Medulla oblongata (tissue), 1 donor: ENCODE measurements at regions not wholly inside any gene's neighbourhood (a gene's known extent, or its start where the extent isn't known, plus 50 kb on each side); places are given as distances from the start of the nearest gene placed in this dataset.

Source experiments
- DNase-seq: peaks from one replicate; pipeline ENCODE4 v3.0.0-alpha.2; 2015; ENCODE audit errors: extremely low spot score

- no peak for DNase-seq
Measured at GRCh38 chr16:85344502-85345128, 232.3 kb upstream of the CIBAR2 start.

- no peak for DNase-seq
Measured at GRCh38 chr16:85345129-85345639, 232.9 kb upstream of the CIBAR2 start.

GRCh38 chr16:85346404-85347212, 234.3 kb upstream of the CIBAR2 start:
- DNase-seq: no peak

DNA sequence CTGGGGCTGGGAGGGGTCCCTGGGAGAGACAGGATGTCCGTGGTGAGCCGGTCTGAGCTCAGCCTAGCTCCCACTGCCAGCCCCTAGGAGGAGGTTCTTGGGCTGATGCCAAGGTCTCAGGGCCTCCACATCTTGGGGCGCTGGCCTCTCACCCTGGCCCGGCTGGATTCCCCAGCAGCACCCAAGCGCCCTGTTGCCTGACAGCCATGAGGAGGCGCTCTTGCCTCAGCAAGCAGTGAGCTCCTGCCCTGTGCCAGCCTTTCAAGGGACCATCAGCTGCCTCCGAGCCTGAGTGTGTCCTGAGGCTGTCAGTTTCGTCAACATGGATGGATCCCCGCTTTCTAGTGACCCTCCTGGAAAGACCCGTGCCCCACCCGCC, 234.9 kb upstream of the CIBAR2 start:
- DNase-seq: no peak

- no peak for DNase-seq
Measured at GRCh38 chr16:85348065-85348840, 236.0 kb upstream of the CIBAR2 start.

GRCh38 chr16:85348911-85349334, 236.7 kb upstream of the CIBAR2 start:
- no peak for DNase-seq

DNA sequence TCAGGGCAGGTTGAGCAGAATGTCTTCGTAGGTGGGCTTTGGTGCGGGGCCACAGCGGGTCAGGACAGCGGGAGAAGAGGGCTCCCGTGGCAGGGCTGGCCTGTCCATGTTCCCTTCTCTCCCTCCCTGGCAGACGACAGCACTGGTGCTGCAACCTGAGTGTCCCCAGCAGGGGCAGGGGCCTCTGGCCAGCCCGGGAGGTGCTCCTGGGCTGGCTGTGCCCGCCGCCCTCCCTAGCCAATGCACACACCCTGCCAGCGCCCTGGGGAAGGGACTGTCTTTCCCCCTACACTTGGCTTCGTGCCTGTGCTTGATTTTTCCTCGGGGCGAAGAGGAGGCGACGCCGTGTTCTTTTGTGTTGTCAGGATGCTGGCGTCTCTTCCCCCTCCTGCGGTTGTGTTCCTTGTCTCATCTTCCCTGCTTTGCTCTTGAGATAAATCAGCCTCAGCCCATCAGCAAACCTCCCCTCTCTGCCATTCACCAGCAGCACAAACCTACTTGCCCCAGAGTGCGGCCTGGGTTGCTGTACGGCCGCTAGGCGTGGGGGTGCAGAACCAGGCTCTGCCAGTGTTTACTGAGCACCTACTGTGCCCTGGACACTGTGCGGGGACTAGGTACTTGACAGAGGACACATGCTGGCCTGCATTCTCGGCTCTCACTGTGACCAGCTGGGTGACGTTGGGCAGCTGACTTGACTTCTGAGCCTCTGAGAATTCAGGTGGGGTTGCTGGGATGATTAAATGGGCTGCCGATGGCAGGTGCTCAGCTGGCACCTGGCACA, 237.3 kb upstream of the CIBAR2 start:
- no peak for DNase-seq

DNA sequence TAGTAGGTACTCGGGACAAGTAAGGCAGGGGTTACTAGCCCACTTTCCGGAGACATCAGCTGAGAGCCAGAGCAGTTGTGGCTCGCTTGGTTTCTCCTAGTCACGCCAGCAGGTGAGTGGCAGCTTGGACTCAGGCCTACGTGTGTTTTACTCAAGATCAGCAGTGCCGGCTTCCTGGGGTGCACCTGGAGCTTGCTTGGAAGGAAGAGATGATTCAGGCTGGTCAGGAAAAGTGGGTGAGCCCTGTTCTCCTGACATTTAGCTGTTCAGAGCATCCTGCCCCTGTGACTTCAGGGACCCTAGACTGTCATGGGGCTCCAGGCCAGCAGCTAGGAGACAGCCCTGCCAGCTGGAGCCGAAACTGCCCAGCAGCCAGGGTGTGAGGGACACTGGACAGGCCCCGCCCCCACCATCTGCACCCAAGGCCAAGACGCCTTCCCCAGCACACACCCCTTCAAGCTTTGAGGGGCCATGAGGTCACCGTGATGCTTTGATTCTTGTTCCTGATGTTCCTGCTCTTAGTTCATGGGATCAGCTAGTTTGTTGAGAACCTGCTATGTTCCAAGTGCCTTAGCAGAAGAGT, 238.0 kb upstream of the CIBAR2 start:
- no peak for DNase-seq

GRCh38 chr16:85350973-85351372, 238.7 kb upstream of the CIBAR2 start:
- peak; percentile 98 for DNase-seq

- no peak for DNase-seq
Measured at GRCh38 chr16:85353013-85353412, 240.7 kb upstream of the CIBAR2 start.

DNA sequence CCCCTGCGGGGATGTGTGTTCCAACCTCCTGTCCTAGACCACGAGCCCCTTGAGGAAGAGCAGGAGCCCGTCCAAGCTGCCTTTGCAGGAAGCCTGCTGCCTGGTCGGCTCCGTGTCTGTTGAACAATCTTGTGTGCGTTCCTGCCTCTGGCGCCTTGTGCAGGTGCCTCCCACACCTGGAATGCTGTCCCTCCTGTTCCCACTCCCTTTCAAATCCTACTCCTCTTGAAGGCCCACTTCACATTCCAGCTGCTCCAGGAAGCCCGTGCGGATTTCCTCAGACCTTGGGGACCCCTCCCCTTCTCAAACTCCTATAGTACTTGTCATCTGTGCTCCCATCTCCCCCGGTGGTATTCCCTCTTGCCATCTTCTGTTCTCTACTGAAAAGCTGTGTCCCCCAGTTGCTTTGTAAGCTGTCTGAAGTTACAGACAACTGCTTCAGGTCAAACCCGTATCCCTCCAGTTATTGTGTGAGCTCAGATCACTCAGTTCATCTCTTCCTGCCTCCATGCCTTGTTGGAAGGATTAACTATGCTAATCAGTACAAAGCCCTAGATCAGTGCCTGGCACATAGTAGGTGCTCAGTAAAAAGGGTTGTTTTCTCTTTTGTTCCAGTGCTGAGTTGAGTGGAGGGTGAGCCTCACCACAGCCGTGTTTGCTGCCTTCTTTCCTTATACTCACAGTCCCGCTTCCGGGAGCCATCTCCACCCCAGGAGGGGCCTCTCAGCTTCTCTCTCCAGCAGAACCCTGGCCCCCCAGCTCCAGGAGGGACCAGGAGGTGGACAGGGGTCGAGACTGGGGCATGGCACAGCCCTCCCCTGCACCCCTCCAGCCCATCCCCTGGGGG, 241.8 kb upstream of the CIBAR2 start:
- no peak for DNase-seq

GRCh38 chr16:85354686-85355514, 242.6 kb upstream of the CIBAR2 start:
- no peak for DNase-seq

- no peak for DNase-seq
Measured at GRCh38 chr16:85355515-85355837, 243.2 kb upstream of the CIBAR2 start.

- DNase-seq: no peak
Measured at GRCh38 chr16:85356157-85356556, 243.9 kb upstream of the CIBAR2 start.

GRCh38 chr16:85357323-85357722, 245.1 kb upstream of the CIBAR2 start:
- no peak for DNase-seq

GRCh38 chr16:85357924-85358505, 245.7 kb upstream of the CIBAR2 start:
- no peak for DNase-seq

- no peak for DNase-seq
Measured at GRCh38 chr16:85358704-85359146, 246.5 kb upstream of the CIBAR2 start.

DNA sequence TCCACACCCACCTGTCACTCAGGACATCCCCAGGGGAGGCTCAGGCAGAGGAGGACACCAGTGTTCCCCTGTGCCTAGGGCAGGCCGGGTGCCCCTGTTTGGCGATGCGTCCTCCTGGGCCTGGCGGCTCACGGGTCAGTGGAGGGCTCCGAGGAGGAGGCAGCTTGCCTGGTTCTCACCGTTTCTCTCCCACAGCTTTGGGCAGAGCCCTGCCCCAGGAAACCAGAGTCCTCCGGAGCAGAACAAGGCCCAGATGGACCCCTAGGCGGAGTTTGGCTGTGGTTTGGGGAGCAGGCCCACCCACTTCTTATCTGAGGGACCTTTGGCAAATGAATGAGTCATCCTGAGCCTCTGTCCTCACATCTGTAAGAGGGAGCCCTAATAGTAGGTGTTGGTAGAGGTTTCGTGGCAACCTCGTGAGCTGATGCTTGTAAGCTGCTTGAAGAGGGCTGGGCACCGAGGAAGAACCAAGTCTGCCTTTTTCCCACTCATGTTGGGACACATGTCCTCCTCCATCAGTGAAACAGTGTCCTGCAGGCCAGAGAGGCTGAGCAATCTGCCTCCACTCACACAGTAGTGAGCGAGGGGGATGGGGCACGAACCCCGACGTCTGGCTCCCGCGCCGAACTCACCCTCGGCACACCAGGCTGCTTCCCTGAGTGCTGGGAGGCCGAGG, 247.0 kb upstream of the CIBAR2 start:
- DNase-seq: no peak
